ENCODE measurements at regions not wholly inside any gene's neighbourhood (a gene's known extent, or its start where the extent isn't known, plus 50 kb on each side); places are given as distances from the start of the nearest gene placed in this dataset.

- no peaks in the 10 kb centered on the region for H3K9me1 ChIP-seq (ENCODE audit: insufficient read depth, low read length)
- H4K91ac ChIP-seq (ENCODE audit: insufficient read depth, low read depth, low read length): no peak overlapping the region
- BruUV-seq (replicated peaks): no TSS peak
- DNase-seq (no peak), ATAC-seq (ENCODE audit: low read depth) (no peak)
- H3K4me2 ChIP-seq (ENCODE audit: low read depth, low read length): no peak overlapping the region
- TF ChIP-seq MAZ (IDR thresholded peaks at IDR 0.05; ENCODE audit: borderline replicate concordance, low read depth, low read length) (no peak), NFE2L2 (IDR thresholded peaks at IDR 0.05; ENCODE audit: low read depth, low read length) (no peak)
- TF ChIP-seq, protein P1, sequence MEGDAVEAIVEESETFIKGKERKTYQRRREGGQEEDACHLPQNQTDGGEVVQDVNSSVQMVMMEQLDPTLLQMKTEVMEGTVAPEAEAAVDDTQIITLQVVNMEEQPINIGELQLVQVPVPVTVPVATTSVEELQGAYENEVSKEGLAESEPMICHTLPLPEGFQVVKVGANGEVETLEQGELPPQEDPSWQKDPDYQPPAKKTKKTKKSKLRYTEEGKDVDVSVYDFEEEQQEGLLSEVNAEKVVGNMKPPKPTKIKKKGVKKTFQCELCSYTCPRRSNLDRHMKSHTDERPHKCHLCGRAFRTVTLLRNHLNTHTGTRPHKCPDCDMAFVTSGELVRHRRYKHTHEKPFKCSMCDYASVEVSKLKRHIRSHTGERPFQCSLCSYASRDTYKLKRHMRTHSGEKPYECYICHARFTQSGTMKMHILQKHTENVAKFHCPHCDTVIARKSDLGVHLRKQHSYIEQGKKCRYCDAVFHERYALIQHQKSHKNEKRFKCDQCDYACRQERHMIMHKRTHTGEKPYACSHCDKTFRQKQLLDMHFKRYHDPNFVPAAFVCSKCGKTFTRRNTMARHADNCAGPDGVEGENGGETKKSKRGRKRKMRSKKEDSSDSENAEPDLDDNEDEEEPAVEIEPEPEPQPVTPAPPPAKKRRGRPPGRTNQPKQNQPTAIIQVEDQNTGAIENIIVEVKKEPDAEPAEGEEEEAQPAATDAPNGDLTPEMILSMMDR (conservative IDR thresholded peaks at IDR 0.05; ENCODE audit: low read depth, low read length): no peak
- no peak overlapping the region for H2AFZ ChIP-seq (replicated peaks; ENCODE audit: low read length, poor library complexity)
- no peak overlapping the region for H4K8ac ChIP-seq (ENCODE audit: low read depth in 2 of 2, low read length in 2 of 2)
- H3K27ac ChIP-seq (ENCODE audit: insufficient read depth, low read length): no peak overlapping the region
- dilution Hi-C loops (cut with HindIII; ENCODE audit: low sequenced_read_pairs, unreplicated experiment): no loop called here
- H2AK9ac ChIP-seq (replicated peaks; ENCODE audit: low read depth, low read length, poor library complexity): no peak overlapping the region
- H2BK20ac ChIP-seq (ENCODE audit: low read depth, low read length): no peak overlapping the region
- H3K27me3 ChIP-seq (ENCODE audit: control insufficient read depth, insufficient read depth, low read length): peaks cover 4% of the 10 kb centered on the region; the same call in 1 of the 2 replicates
- no peak overlapping the region for H3K4me3 ChIP-seq (ENCODE audit: insufficient read depth, low read depth, low read length)
- ChIA-PET POLR2A (ENCODE audit: unreplicated experiment) (no interaction called here), CTCF (no interaction called here)
- no CpG with 5 or more reads among the region's 3 CpGs for WGBS, 2 experiments (ENCODE audit: extremely low coverage in 2 of 2, insufficient read length in 1 of 2)
- no peak overlapping the region for H2BK15ac ChIP-seq (ENCODE audit: low read depth, low read length)
- no peaks in the 10 kb centered on the region for H3K79me1 ChIP-seq (ENCODE audit: low read depth in 1 of 2, low read length in 2 of 2)
- no peak overlapping the region for H4K5ac ChIP-seq (ENCODE audit: low read depth, low read length)
- no peaks in the 10 kb centered on the region for H3K36me3 ChIP-seq (ENCODE audit: control insufficient read depth, insufficient read depth, low read length)
- no peak overlapping the region for H2BK5ac ChIP-seq (ENCODE audit: low read depth, low read length, poor library complexity, severe bottlenecking)
- H2BK120ac ChIP-seq (ENCODE audit: low read depth, low read length): no peak overlapping the region
- no peak overlapping the region for H3K9ac ChIP-seq (ENCODE audit: low read depth, low read length)
- no peak overlapping the region for H3K4ac ChIP-seq (ENCODE audit: low read depth, low read length)
- no peak overlapping the region for H2AK5ac ChIP-seq (ENCODE audit: low read depth, low read length)
- H3K23ac ChIP-seq (ENCODE audit: low read depth, low read length): no peak overlapping the region
- intact Hi-C loops (cut with micrococcal nuclease): no loop called here
- no peak overlapping the region for H3K14ac ChIP-seq (replicated peaks; ENCODE audit: low read depth, low read length)
- H3K56ac ChIP-seq (ENCODE audit: extremely low read depth, insufficient read depth, low read length): no peak overlapping the region
- H3K9me3 ChIP-seq (ENCODE audit: control insufficient read depth, insufficient read depth, low read length): no peaks in the 10 kb centered on the region
- no peaks in the 10 kb centered on the region for H4K20me1 ChIP-seq (ENCODE audit: insufficient read depth, low read length)
- H3K4me1 ChIP-seq (ENCODE audit: control insufficient read depth, insufficient read depth, low read length): no peaks in the 10 kb centered on the region
- H3K18ac ChIP-seq (ENCODE audit: low read depth, low read length): no peak overlapping the region
- in situ Hi-C loops (cut with MboI; ENCODE audit: low sequenced_read_pairs): loop anchor here (25.0 kb wide), 1 partner anchor 108 kb away; no protein-coding TSS in a partner anchor
Observed at GRCh38 chr4:38495446-38495845, 168.6 kb upstream of the KLF3 start.

All from IMR-90 (cell line).